Myocyte (in vitro differentiated cells): ENCODE measurements at regions not wholly inside any gene's neighbourhood (a gene's known extent, or its start where the extent isn't known, plus 50 kb on each side); places are given as distances from the start of the nearest gene placed in this dataset.
"Not testable (repeated sequence)": the region's sequence is repeated elsewhere in the genome, so short reads cannot be mapped to it uniquely, and the experiment has no call there.

Experiments
- DNase-seq: peaks from one replicate; pipeline ENCODE4 v3.0.0-alpha.2; 2012; ENCODE audit warnings: low read depth

- DNase-seq: no peak
Measured at GRCh38 chr1:117753232-117753631, 147.4 kb downstream of the TENT5C start.

- DNase-seq: no peak
Measured at GRCh38 chr1:117753652-117754051, 147.8 kb downstream of the TENT5C start.

- DNase-seq: peak; percentile 76
Measured at GRCh38 chr1:117754061-117754969, 148.5 kb downstream of the TENT5C start.

GRCh38 chr1:117757668-117758067 is 151.8 kb downstream of the TENT5C start:
- no peak for DNase-seq

GRCh38 chr1:117758444-117759316 is 152.8 kb downstream of the TENT5C start:
- peak; percentile 87 for DNase-seq

GRCh38 chr1:117759535-117759934 is 153.7 kb downstream of the TENT5C start:
- DNase-seq: no peak

GRCh38 chr1:117760069-117760468 is 154.2 kb downstream of the TENT5C start:
- no peak for DNase-seq

GRCh38 chr1:117760485-117760884 is 154.6 kb downstream of the TENT5C start:
- no peak for DNase-seq

- not testable (repeated sequence) for DNase-seq
Measured at GRCh38 chr1:117767756-117768155, 161.7 kb downstream of the GDAP2 start.

- no peak for DNase-seq
Measured at GRCh38 chr1:117770981-117771531, 158.4 kb downstream of the GDAP2 start.

- DNase-seq: no peak
Measured at GRCh38 chr1:117779364-117779763, 150.1 kb downstream of the GDAP2 start.

- DNase-seq: peak; percentile 15
Measured at GRCh38 chr1:117780687-117781475, 148.5 kb downstream of the GDAP2 start.

- no peak for DNase-seq
Measured at GRCh38 chr1:117782056-117782455, 147.4 kb downstream of the GDAP2 start.

GRCh38 chr1:117783606-117784396 is 145.6 kb downstream of the GDAP2 start:
- DNase-seq: peak; percentile 8

GRCh38 chr1:117788014-117788413 is 141.4 kb downstream of the GDAP2 start:
- no peak for DNase-seq

GRCh38 chr1:117793413-117793812 is 136.0 kb downstream of the GDAP2 start:
- no peak for DNase-seq

- DNase-seq: peak; percentile 75
Measured at GRCh38 chr1:117794073-117794472, 135.3 kb downstream of the GDAP2 start.

GRCh38 chr1:117795190-117795589 is 134.2 kb downstream of the GDAP2 start:
- DNase-seq: peak; percentile 79

GRCh38 chr1:117795792-117796191 is 133.6 kb downstream of the GDAP2 start:
- no peak for DNase-seq

- DNase-seq: no peak
Measured at GRCh38 chr1:117796226-117796625, 133.2 kb downstream of the GDAP2 start.
